ENCODE measurements at regions not wholly inside any gene's neighbourhood (a gene's known extent, or its start where the extent isn't known, plus 50 kb on each side); places are given as distances from the start of the nearest gene placed in this dataset.

GRCh38 chr9:89811356-89811755 lies 206.5 kb downstream of the GADD45G start:
- Histone ChIP-seq H3K36me3 (no peaks in the 10 kb centered on the region), H3K27ac (no peak overlapping the region), H3K4me3 (no peak overlapping the region), H3K4me1 (peaks cover 5% of the 10 kb centered on the region), H3K9me3 (no peaks in the 10 kb centered on the region), H3K27me3 (peaks cover 6% of the 10 kb centered on the region)
- no peak for DNase-seq (ENCODE audit: low spot score in 2 of 2)
- 80% methylated on average over 2 of the region's 3 CpGs for WGBS
- TF ChIP-seq CTCF (IDR thresholded peaks at IDR 0.05) (no peak), POLR2AphosphoS5 (IDR thresholded peaks at IDR 0.05) (no peak), EP300 (IDR thresholded peaks at IDR 0.05) (no peak), POLR2A (IDR thresholded peaks at IDR 0.05) (no peak)

DNA sequence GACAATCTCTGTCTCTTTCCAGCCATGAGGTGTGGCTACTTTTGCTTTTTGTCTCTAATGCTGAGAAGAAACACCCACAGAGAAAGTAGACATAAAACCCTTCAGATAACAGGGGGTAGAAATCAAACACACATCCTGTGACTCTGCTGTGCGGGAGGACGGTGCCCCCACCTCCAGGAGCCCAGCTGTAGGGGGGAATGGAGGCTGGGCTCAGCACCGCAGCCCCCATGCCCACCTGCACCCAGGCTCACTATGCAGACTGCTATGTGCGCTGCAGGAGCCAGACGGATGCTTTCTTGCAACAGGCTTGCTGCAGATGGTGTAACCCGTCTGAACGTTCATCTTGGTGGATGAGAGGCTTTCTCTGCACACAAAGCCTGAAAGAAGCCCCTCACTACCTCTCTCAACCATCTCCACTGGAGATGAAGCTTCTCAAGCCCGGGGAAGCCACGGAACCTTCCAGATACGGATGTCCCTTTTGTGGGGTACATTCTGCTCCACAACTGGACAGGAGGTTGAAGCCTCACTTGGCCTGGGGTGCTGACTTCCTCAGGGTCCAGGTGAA lies 207.2 kb downstream of the GADD45G start:
- Histone ChIP-seq H3K4me1 (peaks cover 5% of the 10 kb centered on the region), H3K36me3 (no peaks in the 10 kb centered on the region), H3K27ac (no peak overlapping the region), H3K9me3 (no peaks in the 10 kb centered on the region), H3K4me3 (no peak overlapping the region), H3K27me3 (peaks cover 6% of the 10 kb centered on the region)
- TF ChIP-seq EP300 (IDR thresholded peaks at IDR 0.05) (no peak), POLR2A (IDR thresholded peaks at IDR 0.05) (no peak), CTCF (IDR thresholded peaks at IDR 0.05) (no peak), POLR2AphosphoS5 (IDR thresholded peaks at IDR 0.05) (no peak)
- no peak for DNase-seq (ENCODE audit: low spot score in 2 of 2)
- 87% methylated on average over 10 of the region's 10 CpGs for WGBS

GRCh38 chr9:89812556-89813181 lies 207.9 kb downstream of the GADD45G start:
- H3K4me1 ChIP-seq: peaks cover 5% of the 10 kb centered on the region
- H3K4me3 ChIP-seq: no peak overlapping the region
- TF ChIP-seq POLR2AphosphoS5 (IDR thresholded peaks at IDR 0.05): no peak
- TF ChIP-seq EP300 (IDR thresholded peaks at IDR 0.05): no peak
- H3K9me3 ChIP-seq: no peaks in the 10 kb centered on the region
- H3K27ac ChIP-seq: no peak overlapping the region
- no peak for DNase-seq (ENCODE audit: low spot score in 2 of 2)
- H3K27me3 ChIP-seq: peaks cover 6% of the 10 kb centered on the region
- no peaks in the 10 kb centered on the region for H3K36me3 ChIP-seq
- 96% methylated on average over 9 of the region's 10 CpGs for WGBS

GRCh38 chr9:89813482-89813881 lies 208.7 kb downstream of the GADD45G start:
- H3K36me3 ChIP-seq: no peaks in the 10 kb centered on the region
- no peak for DNase-seq (ENCODE audit: low spot score in 2 of 2)
- no peak overlapping the region for H3K27ac ChIP-seq
- H3K4me1 ChIP-seq: peaks cover 5% of the 10 kb centered on the region
- H3K9me3 ChIP-seq: no peaks in the 10 kb centered on the region
- 93% methylated on average over 5 of the region's 5 CpGs for WGBS
- peaks cover 6% of the 10 kb centered on the region for H3K27me3 ChIP-seq
- H3K4me3 ChIP-seq: no peak overlapping the region
- no peak for TF ChIP-seq POLR2AphosphoS5 (IDR thresholded peaks at IDR 0.05)
- TF ChIP-seq EP300 (IDR thresholded peaks at IDR 0.05): no peak
- TF ChIP-seq POLR2A (IDR thresholded peaks at IDR 0.05): no peak
- no peak for TF ChIP-seq CTCF (IDR thresholded peaks at IDR 0.05)

DNA sequence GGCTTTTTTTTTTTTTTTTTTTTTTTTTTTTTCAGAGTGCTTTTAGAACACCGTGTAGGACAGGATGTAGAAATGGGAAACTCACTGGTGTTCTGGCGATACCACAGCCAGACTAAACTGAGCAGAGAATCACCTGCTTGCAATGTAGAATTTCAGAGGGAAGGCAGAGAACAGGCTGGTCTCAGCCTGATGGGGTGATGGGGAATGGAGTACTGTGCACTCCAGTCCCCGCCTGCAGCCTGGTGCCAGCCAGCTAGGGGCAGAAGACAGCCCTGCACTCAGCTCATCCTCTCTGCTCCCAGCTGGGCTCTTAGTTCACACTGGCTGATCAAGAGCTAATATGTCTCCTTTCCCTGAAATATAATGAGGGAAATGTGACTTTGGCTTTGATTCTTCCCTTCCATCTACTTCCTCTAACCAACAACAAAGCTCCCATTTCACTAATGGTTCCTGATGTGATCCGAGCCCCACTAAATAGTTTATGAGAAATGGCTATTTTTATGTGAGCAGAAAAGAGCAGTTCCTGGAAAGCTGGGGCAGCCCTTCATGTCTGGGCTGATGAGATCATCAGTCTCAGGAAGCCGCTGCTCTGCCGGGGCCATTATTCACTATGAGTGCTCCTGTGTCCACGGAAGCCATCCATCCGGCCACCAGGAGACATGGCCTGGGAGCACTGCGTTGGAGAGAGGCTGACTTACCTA lies 209.7 kb downstream of the GADD45G start:
- Histone ChIP-seq H3K27ac (no peak overlapping the region), H3K9me3 (no peaks in the 10 kb centered on the region), H3K4me1 (peaks cover 5% of the 10 kb centered on the region), H3K27me3 (peaks cover 6% of the 10 kb centered on the region), H3K36me3 (no peaks in the 10 kb centered on the region), H3K4me3 (no peak overlapping the region)
- TF ChIP-seq POLR2AphosphoS5 (IDR thresholded peaks at IDR 0.05) (no peak), CTCF (IDR thresholded peaks at IDR 0.05) (no peak), POLR2A (IDR thresholded peaks at IDR 0.05) (no peak), EP300 (IDR thresholded peaks at IDR 0.05) (no peak)
- DNase-seq (ENCODE audit: low spot score in 2 of 2): no peak
- 44% methylated on average over 9 of the region's 9 CpGs for WGBS

Measured in suprapubic skin (tissue), 4 donors.